ENCODE measurements at regions not wholly inside any gene's neighbourhood (a gene's known extent, or its start where the extent isn't known, plus 50 kb on each side); places are given as distances from the start of the nearest gene placed in this dataset.
A peak's percentile ranks its signal among the peaks of the same experiment; 100 is the strongest.

DNA sequence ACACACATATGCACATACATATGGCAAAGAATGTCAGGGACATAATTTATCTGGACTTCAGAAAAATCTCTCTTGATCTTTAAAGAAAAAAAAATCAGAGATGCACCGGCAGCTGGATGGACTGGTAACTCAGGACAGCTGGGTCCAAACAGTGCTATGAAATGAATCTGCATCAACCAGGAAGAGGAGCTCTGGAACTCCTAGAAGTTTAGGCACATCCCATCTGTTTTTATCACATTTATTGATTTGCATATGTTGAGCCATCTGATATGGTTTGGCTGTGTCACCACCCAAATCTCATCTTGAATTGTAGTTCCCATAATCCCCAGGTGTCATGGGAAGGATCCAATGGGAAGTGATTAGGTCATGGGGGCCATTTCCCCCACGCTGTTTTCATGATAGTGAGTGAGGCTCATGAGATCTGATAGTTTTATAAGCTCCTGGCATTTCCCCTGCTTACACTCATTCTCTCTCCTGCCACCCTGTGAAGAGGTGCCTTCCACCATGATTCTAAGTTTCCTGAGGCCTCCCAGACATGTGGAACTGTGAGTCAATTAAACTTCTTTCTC, 87.7 kb upstream of the AKIP1 start:
- DNase-seq (no peak), ATAC-seq (no peak)
- Histone ChIP-seq H3K9me3 (no peaks in the 10 kb centered on the region), H3K27ac (no peak overlapping the region), H3K36me3 (no peaks in the 10 kb centered on the region), H3K4me1 (peaks cover 9% of the 10 kb centered on the region), H3K4me3 (no peak overlapping the region), H3K27me3 (no peaks in the 10 kb centered on the region)
- TF ChIP-seq, protein P1, sequence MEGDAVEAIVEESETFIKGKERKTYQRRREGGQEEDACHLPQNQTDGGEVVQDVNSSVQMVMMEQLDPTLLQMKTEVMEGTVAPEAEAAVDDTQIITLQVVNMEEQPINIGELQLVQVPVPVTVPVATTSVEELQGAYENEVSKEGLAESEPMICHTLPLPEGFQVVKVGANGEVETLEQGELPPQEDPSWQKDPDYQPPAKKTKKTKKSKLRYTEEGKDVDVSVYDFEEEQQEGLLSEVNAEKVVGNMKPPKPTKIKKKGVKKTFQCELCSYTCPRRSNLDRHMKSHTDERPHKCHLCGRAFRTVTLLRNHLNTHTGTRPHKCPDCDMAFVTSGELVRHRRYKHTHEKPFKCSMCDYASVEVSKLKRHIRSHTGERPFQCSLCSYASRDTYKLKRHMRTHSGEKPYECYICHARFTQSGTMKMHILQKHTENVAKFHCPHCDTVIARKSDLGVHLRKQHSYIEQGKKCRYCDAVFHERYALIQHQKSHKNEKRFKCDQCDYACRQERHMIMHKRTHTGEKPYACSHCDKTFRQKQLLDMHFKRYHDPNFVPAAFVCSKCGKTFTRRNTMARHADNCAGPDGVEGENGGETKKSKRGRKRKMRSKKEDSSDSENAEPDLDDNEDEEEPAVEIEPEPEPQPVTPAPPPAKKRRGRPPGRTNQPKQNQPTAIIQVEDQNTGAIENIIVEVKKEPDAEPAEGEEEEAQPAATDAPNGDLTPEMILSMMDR (IDR thresholded peaks at IDR 0.05) = no peak
- intact Hi-C loops (cut with DNase I) = no loop called here

DNA sequence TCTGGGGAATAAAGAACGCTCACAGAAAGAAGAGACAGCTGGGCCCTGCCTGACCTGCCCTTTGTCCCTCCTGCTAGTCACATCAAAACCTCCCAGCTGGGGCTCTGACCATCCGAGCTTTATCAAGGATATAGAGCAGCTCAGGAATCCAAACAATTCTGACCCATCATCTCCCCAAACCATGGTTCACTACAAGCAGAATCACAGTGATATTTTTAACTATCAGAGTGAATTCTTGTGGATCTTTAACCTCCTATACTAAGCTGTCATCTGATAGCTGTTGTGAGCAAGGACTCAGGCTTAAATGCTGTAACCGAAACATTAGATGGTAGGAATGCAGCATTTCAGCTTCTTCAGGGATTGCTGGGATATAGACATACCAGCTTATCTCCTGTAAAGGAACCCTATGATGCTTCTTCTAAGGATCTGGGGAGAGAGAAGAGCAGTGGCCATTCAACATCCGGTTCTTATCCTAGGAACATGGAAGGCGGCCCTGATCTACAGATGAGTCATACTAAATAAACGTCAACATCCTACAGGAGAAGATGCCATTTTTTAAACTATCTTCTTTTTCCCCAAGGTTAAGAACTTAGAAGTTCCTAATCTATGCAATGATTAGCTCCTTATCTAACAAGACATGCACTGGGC, 84.7 kb upstream of the AKIP1 start:
- Histone ChIP-seq H3K9me3 (no peaks in the 10 kb centered on the region), H3K4me1 (peaks cover 9% of the 10 kb centered on the region), H3K36me3 (no peaks in the 10 kb centered on the region), H3K27me3 (no peaks in the 10 kb centered on the region), H3K27ac (peak overlapping the region; percentile 18), H3K4me3 (no peak overlapping the region)
- ATAC-seq (no peak), DNase-seq (no peak)
- intact Hi-C loops (cut with DNase I) = no loop called here
- TF ChIP-seq, protein P1 (IDR thresholded peaks at IDR 0.05) = no peak

DNA sequence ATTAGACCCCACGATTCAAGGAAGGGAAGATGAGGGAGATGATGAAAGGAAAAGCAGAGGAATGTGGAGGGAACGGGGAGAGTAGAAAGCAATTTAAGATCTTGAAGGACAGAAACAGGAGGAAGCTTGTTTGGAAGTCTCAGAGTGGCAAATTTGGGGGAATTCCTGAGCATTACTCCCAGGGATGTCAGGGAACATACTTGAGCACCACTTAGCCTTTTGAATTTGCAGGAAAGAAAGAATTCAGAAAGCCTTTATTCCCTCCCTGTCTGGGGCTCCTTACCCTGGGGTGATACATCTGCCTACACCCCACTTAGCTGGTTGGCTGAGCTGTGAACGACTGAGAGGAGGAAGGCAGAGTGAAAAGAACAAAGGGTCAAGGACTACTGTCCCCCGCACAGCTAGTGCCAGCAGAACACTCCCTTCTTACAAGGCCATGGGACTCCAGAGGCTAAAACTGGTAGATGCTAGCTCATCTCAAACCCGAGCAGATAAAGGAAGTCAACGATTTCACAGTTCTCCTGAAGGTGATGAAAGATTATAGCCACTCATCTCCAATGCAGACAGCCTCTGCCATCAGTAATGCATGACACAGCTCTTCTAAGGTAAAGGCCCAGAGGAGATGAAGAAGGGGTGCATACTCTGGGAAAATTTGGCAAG, 84.0 kb upstream of the AKIP1 start:
- intact Hi-C loops (cut with DNase I) = no loop called here
- H3K4me1 ChIP-seq = peaks cover 11% of the 10 kb centered on the region
- H3K36me3 ChIP-seq = no peaks in the 10 kb centered on the region
- ATAC-seq = peak; percentile 65
- no peaks in the 10 kb centered on the region for H3K9me3 ChIP-seq
- no peaks in the 10 kb centered on the region for H3K27me3 ChIP-seq
- no peak overlapping the region for H3K4me3 ChIP-seq
- TF ChIP-seq, protein P1 (IDR thresholded peaks at IDR 0.05) = no peak
- no peak for DNase-seq
- peak overlapping the region; percentile 18 for H3K27ac ChIP-seq

DNA sequence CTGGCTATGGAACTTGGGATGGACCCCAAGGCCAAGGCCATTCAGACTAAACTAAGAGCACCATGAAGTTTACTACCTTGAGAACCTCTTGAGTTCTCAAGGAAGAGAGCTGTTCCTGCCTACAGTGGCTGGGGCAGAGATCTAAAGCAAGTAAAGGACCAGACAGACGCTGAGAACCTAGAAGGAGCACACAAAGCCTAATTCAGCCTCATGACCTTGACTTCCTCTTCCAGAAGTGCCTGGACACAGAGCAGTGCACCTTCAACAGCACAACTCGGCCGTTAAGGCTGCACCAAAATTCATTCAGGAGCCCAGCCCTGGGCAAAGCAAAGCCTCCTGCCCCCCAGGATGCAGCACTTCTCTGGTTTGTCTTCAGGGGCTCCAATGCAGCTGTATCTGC, 82.9 kb upstream of the AKIP1 start:
- no peaks in the 10 kb centered on the region for H3K27me3 ChIP-seq
- H3K4me1 ChIP-seq = peaks cover 20% of the 10 kb centered on the region
- DNase-seq (no peak), ATAC-seq (no peak)
- intact Hi-C loops (cut with DNase I) = no loop called here
- no peak overlapping the region for H3K4me3 ChIP-seq
- no peak overlapping the region for H3K27ac ChIP-seq
- no peaks in the 10 kb centered on the region for H3K36me3 ChIP-seq
- TF ChIP-seq, protein P1 (IDR thresholded peaks at IDR 0.05) = no peak
- H3K9me3 ChIP-seq = no peaks in the 10 kb centered on the region

DNA sequence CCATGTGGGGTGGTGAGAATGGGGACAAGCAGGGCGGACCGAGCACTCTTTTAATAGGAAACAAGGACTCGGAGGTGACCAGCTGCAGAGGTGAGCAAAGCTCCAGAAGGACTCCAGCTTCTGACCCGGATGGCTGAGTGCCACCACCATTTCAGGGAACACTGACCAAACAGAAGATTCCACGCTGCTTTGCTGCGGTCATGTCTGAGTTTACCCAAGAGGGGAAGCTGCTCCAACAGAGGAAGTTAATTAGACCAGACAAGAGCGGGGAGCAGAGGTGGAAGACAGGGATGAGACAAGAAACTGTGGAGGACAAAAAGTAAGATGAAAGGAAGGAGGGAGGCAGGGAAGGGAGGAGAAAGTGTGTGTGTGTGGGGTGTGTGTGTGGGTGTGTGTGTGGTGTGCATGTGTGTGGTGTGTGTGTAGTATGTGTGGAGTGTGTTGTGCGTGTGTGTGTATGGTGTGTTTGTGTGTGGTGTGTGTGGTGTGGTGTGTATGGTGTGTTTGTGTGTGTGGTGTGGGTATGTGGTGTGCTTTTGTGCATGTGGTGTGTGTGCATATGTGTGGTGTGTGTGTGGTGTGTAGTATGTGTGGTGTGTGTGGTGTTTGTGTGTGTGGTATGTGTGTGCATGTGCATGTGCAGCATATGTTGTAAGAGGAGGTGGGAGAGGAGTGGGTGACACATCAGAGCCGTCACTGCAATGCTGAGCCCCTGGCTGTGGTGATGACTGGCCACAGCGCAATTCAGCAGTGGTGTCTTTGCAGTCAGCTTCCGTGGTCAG, 82.2 kb upstream of the AKIP1 start:
- Histone ChIP-seq H3K4me3 (no peak overlapping the region), H3K27ac (no peak overlapping the region), H3K4me1 (peaks cover 28% of the 10 kb centered on the region), H3K9me3 (no peaks in the 10 kb centered on the region), H3K36me3 (no peaks in the 10 kb centered on the region), H3K27me3 (no peaks in the 10 kb centered on the region)
- DNase-seq = no peak
- intact Hi-C loops (cut with DNase I) = no loop called here
- ATAC-seq = peak; percentile 62
- TF ChIP-seq, protein P1 (IDR thresholded peaks at IDR 0.05) = no peak

Data from upper lobe of right lung (tissue), 1 donor.